CD4-positive, alpha-beta T cell treated with Interleukin-6 at 100 ng/mL for 8 hours (primary cell): ENCODE measurements at regions not wholly inside any gene's neighbourhood (a gene's known extent, or its start where the extent isn't known, plus 50 kb on each side); places are given as distances from the start of the nearest gene placed in this dataset.
"Not testable (repeated sequence)": the region's sequence is repeated elsewhere in the genome, so short reads cannot be mapped to it uniquely, and the experiment has no call there.

Experiments used
- DNase-seq: peaks from one replicate; pipeline ENCODE4 v3.0.0-alpha.2; 2020; ENCODE audit warnings: mixed read lengths, low spot score

DNA sequence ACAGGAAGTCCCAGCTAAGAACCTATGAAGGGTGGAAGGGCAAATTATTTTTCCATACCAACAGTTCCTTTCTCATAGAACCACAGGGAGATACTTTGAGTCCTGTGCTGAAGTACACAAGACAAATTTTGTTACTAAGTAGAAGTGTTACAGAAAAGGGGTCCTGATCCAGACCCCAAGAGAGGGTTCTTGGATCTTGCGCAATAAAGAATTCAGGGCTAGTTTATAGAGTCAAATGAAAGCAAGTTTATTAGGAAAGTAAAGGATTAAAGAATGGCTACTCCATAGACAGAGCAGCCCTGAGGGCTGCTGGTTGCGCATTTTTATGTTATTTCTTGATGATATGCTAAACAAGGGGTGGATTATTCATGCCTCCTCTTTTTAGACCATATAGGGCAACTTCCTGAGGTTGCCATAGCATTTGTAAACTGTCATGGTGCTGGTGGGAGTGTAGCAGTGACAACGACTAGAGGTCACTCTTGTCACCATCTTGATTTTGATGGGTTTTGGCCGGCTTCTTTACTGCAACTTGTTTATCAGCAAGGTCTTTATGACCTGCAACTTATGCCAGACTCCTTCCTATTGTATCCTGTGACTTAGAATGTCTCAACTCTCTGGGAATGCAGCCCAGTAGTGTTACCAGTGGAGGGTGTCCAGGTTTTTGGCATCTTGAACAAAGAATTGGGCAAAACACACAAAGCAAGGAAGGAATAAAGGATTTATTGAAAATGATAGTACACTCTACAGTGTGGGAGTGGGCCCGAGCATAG lies 409.4 kb downstream of the SH2D4B start:
- no peak for DNase-seq

DNA sequence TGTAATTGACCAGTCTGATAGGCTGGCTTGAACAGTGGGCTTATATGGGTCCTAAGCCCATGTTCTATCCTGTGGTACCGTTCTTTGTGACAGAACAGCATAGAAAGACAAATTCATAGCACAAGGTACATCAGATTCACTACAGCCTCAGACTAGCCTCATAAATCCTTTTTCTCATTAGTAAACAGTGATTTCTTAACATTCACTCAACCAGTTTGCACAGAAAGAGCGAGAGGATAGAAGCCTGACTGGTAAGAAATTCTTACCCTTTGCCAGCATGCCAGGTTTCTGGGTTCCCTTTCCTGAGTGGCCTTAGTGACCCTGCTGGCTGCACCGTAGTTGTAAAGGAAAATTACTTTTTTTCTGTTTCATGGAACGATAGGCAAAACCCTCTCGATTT lies 412.1 kb downstream of the SH2D4B start:
- DNase-seq, result no peak

DNA sequence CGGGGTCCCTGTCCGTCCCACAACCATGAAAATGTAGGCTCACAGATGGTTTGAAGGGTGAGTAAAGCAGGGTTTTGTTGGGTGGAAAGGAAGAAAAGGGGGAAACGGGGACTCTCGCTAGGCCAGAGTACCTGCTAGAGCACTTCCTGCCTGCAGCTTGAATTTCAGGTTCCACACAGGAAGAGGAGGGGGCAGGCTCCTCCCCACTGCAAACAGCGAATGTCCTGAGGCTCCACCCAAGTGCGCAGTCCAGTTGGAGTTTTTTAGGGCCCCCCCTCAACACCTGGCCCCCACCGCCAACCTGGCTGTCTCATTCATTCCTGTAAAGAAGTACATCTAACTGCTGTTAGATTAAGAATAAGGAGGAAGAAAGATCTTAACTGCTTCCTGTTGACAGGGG lies 414.7 kb downstream of the SH2D4B start:
- DNase-seq, result no peak

DNA sequence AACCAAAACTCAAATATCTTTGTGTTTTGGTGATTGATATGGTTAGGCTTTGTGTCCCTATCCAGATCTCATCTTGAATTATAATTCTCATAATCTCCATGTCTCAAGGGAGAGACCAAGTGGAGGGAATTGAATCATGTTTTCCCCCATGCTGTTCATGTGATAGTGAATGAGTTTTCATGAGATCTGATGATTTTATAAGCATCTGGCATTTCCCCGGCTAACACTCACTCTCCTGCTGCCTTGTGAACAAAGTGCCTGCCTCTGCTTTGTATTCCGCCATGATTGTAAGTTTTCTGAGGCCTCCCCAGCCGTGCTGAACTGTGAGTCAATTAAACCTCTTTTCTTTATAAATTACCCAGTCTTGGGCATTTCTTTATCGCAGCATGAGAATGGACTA lies 419.5 kb downstream of the SH2D4B start:
- no peak for DNase-seq

DNA sequence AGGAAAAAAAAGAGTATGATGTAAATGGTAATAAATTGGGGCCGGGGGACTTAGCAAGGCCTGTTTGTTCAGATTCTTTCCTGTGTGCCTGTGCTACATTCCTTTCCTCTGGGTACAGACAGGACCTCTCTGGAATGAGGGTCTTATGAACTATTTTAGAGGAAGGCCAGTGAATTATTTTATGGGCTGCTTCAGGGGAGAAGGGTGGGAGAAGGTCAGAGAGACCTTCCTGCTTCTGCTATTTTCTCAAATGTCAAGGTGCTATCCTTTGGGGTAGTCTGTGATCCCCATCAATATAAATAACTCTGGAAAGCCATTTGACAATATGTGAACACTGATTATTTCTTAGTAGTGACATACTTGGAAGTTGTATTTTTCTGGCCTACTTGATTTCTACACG lies 426.5 kb downstream of the SH2D4B start:
- no peak for DNase-seq

DNA sequence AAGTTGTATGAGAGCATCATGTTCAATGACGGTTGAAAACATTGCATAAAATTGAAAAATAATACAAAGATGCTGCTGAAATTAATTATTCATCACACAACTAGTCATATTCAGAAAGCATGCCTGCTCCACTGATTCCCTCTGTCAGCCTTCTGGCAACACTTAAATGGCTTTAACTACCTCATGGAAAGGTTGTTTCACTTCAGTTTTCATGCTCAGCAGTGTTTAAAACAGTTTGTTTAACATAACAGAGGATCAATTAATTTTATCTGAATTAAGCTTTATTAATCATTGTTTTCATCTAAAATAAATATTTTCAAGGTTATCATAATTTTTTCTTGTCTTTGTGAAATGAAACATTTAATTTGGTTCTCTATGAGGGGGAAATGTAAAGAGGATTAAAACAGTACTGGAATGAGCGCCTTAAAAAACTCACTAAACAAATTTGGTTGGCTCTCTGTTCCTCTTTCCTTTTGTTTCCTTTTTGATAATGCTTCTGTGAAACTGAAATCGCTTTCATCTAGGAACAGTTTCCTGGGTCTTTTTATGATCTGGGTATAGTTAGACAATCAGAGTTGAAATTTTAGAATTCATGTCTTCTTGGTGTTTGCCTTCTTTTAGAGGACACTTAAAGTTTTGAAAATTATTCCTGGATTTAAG lies 427.4 kb downstream of the SH2D4B start:
- DNase-seq, result no peak

DNA sequence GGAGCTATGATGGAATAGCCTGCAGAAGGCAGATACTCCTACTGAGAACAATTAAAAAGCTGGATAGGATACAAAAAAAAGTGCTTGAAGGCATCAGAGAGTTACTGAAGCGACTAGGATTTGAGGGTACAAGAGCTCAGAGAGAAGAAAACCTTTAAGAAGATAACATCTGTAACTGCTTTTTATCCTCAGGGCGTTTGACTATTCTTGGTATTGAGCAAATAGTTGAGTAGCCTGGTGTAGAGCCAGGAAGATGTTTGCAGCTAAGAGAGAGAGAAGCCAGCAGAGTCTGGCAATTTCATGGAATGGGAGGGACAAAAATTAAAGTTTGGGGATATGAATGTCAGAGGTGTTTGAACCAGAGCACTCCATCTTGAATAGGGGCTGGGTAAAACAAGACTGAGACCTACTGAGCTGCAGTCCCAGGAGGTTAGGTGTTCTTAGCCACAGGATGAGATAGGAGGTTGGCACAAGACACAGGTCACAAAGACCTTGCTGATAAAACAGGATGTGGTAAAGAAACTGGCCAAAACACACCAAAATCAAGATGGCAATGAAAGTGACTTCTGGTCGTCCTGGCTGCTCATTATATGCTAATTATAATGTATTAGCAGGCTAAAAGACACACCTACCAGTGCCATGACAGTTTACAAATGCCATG lies 428.8 kb downstream of the SH2D4B start:
- DNase-seq, result no peak

DNA sequence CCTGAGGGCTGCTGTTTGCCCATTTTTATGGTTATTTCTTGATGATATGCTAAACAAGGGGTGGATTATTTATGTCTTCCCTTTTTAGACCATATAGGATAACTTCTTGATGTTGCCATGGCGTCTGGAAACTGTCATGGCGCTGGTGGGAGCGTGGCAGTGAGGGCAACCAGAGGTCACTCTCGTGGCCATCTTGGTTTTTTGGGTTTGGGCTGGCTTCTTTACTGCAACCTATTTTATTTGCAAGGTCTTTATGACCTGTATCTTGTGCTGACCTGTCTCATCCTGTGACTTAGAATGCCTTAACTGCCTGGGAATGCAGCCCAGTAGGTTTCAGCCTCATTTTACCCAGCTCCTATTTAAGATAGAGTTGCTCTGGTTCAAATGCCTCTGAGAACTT lies 429.7 kb downstream of the SH2D4B start:
- DNase-seq, result not testable (repeated sequence)

DNA sequence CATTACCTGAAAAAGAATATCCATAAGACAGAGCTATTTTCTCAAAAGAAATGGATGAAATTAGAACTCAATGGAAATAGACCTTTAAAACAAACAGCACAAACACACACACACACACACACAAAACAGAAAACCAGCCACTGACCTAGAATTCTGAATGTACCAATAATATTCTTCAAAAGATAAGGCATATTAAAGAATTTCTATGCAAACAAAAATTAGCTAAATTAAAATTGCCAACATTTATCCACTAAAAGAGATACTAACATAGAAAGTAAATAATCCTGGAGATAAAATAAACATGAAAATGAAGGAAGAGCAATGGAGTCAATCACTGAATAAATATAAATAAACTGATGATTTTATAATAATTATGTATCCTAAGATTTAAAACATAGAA lies 431.2 kb downstream of the SH2D4B start:
- DNase-seq, result no peak

DNA sequence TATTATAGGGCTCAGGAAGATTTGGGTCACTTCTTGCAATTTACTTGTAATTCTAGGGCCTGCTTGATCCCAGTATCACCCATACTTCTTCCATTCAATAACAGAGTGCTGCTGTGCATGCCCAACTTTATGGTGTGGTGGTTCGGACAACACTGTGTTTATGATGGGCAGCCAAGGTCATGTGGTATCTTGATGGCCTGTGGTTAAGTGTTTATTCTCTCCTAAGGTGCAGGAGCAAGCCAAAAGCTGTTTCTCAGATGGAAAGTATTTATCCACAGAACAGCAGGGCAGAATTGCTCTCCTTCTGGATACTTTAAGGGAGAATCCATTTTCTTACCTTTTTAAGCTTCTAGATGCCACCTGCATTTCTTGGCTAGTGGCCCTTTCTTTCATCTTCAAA lies 433.8 kb downstream of the SH2D4B start:
- no peak for DNase-seq

DNA sequence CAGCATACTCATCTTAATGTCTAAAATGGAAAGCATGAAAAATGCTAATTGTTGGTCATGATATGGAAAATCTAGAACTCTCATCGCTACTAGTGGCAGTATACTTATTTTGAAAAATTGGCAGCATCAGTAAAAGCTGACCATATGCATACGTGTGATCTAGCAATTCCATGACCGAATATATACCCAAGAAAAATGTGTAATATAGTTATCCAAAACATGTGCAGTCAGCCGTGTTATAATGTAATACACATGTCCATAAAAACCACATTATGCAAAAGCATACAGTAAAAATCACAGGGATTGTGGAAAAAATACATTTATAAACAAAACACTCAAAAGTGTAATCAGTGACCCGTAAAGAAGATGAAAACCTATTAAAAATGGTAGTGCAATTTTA lies 439.0 kb downstream of the SH2D4B start:
- no peak for DNase-seq

DNA sequence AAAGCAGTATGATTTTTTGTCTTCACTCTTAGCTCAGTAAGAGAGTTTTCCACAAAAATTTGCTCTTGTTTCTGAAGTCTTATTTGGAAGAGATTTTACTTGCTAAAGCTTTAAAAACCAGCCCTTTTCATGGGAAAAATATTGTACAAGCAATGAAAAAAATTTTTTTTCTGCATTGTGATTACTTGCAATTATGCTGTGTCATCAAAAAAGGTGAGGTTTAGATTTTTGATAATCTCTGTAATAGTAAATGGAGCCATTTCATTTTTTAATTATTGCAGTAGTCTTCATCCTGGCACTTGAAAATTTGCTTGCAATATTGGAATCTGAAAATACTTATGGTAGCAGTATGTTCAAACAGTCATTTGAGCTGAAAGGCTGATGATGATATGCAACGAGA lies 447.4 kb downstream of the SH2D4B start:
- DNase-seq, result no peak

DNA sequence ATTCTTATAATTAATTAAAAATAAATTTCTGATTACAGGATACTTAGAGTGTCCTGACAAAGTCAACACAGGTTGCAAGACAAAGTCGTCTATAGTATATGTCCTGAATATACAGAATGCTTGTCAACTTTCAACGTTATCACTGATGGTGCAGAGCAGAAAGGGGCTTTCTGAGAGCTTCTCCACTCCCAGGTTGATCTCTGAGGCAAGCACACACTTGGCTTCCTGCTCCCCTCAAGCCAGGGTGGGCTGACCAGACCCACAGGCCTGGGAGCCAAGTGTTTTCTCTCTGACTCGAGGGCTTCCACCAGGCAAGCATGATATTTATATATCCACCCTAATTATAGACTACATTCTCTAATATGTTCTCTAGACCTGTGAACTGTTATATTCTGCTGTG lies 448.9 kb downstream of the SH2D4B start:
- DNase-seq, result no peak

DNA sequence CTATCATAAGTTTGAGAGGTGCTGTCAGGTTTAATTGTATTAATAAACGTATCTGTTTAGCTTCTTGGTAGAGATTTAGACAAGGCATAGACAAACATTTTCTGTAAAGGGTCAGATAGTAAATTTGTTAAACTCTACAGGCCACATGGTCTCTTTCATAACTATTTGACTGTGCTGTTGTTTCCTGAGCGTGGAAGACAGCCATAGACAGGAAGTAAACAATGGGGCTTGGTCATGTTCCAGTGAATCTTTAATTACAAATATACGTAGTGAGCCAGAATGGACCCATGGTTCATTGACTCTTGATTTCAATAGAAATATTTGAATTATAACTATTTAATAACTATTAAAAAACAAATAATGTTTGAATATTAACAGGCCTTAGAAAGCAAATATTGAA lies 451.1 kb downstream of the SH2D4B start:
- DNase-seq, result no peak

DNA sequence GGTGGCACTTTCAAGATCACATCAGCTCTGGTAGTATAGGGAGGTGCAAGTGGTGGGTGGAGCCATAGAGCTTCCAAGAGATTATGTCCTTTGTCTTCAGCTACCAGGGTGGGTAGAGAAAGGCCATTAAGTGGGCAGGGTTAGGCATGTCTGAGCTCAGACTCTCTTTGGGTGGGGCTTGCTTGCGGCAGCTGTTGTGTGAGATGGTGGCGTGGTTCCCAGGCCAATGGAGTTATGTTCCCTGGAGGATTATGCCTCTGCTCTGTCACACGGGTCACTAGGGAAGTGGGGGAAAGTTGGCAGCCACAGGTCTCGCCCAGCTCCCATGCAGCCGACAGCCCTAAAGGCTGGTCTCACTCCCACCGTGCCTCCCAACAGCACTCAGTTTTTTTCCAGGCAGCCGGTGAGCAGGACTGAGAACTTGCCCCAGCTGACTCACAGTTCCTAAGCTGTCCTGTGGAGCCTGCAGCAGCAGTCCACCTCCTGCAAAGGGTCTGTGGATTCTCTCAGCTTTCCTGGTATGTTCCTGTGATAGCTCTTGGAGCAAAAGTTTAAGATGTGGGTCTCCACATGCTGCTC lies 459.0 kb downstream of the SH2D4B start:
- no peak for DNase-seq

DNA sequence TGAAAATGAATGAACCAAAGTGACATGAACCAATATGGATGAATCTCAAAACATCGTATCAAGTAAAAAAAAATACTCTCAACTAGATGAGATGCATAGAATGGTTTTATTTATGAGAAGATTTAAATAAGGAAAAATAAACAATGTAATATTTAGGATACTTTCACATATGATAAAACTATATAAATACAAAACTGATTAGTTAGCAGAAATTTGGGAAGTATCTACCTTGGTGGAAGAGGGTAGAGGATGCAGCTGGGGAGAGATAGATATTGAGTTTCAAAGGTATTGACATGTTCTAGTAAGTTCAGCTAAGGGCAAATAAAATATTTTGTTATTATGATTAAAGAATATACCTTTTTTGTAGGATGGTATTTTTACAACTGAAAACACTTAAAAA lies 463.1 kb downstream of the SH2D4B start:
- no peak for DNase-seq

DNA sequence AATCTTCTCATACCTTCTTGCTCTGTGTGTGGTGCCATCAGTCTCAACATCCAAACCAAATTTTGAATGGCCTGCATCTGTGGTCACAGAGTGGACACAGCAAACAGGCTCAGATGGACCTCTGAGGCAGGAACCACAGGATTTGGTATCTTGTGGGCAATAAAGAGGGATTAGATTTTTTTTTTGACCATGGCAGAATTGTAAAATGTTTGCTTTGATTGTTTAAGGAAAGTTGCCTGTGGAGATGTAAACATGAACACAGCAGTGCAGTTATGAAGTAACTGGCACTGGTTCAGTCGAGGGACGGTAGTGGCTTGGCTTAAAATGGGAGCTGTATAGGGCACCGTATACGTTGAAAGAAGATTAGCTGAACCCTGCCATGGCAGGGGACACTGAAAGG lies 464.7 kb downstream of the SH2D4B start:
- DNase-seq, result no peak

DNA sequence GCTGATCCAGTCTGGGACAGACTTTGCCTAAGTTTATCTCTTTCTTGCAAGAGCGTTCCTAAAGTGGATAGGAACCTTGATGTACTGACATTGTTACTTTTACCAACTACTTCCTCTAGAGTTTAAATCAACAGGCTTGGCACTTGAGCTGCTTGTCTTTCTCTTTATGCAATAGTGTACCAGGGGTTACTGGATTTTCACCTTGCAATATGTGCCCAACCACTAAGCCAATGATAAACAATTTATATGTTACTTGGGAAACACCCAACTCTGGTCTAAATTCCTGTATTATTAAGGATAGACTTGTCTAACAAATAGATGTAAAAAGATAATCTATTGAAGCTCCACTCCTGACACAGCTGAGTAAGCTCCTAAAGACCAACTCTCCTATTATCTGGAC lies 470.2 kb downstream of the SH2D4B start:
- no peak for DNase-seq

DNA sequence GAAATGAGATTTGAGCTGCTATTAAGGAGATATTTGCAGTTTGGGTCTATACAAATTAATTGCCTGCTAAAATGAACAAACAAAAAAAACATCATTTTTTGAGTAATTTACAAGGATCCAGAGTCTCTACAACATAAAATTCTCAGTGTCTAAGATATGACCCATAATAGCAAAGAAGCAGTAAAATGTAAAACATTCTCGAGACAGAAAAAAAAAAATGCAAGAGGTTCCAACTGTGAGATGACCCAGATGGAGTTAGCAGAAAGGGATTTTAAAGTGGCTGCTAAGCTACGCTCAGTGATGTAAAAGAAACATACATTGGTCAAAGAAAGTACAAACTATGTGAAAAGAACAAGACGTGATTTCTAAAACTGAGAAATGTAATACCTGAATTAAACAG lies 471.0 kb downstream of the SH2D4B start:
- no peak for DNase-seq

DNA sequence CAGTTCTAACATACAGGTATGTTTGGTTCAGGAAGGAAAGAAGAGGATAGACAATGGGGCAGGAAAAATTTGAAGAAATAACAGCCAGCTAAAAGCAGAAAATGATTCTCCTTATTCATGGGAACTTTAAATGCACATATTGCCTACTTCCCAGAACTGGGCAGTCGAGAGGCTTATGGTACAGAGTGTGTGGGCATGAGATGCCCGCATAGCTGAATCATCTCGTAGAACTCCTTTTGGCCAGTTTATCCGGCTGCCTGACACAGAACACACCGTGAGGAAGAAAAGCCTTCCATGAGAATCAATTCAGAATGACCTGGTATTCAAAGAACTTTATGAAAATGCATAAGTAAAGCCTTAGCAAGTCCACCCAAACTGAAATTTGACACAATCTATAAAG lies 471.6 kb downstream of the SH2D4B start:
- DNase-seq, result no peak

DNA sequence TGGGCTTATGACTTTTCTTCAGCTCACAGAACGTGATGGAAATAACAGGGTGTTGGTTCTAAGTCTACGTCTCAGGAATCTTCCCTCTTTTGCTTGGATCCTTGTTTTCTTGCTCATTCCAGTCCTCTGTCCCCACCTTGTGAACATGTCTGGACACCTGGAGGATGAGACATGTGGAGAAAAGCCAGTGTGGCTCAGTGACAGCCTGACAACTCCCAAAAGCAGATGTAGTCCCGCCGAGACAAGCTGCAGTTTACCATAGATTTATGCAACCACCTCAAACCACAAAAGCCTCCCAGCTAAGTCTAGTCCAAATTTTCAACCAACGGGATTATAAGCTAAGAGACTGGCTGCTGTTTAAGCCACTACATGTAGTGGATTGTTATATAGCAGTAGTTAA lies 476.1 kb downstream of the SH2D4B start:
- no peak for DNase-seq

DNA sequence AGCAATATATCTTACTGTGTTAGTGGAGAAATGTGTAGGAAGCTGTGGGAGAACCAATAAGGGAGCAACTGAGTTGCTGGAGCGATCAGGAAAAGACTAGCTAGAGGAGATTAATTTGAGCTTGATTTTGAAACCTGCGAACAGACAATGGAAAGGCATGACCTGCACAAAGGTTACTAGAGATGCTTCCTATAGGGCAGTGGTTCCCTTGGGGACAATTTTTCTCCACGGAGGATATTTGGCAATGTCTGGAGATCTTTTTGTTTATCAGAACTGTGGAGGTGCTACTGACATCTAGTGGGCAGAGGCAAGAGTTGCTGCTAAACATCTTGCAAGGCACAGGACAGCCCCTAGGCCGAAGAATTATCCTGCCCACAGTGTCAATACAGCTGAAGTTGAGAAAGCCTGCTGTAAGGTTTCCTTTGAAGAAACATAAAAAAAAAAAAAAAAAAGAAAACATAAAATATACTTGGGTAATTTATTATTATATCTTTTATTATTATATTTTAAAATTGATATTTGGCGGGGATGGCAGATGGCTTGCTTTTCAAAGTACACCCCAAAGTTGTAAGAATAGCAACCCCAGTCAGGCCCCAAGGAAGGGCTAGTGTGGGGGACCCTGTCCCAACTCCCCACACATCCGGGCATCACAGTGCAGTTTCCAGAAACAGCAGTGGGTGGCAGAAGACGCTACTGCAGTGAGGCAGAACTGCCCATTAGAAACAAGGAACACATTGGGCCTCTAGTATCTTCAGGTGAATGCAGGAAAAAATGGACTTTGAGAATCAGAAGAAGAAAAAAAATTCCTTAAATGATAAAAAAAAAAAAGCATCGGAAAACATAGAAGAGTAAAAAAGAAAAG lies 481.6 kb downstream of the SH2D4B start:
- DNase-seq, result no peak
